Memory B cell (primary cell): ENCODE measurements at regions not wholly inside any gene's neighbourhood (a gene's known extent, or its start where the extent isn't known, plus 50 kb on each side); places are given as distances from the start of the nearest gene placed in this dataset.

ENCODE experiments used
- ATAC-seq: fragments of 150-1000 bp; cut with Tn5 transposase; 2 replicates; pipeline ENCODE4 v1.10.0; 2021; ENCODE audit warnings: low read depth, mild to moderate bottlenecking, moderate library complexity
- DNase-seq, 2 donors: peaks; one replicate each; pipeline ENCODE4 v3.0.0; 2022; ENCODE audit warnings: low spot score in 2 of 2
- H3K27ac Mint-ChIP-seq: one replicate; pipeline ENCODE4 v1.8.0; 2022; ENCODE audit warnings: mild to moderate bottlenecking, moderate library complexity, mixed read lengths
- H3K27me3 Mint-ChIP-seq: one replicate; pipeline ENCODE4 v1.8.0; 2022; ENCODE audit warnings: mixed read lengths
- H3K36me3 Mint-ChIP-seq: one replicate; pipeline ENCODE4 v1.8.0; 2022; ENCODE audit warnings: mild to moderate bottlenecking, mixed read lengths
- H3K4me1 Mint-ChIP-seq: one replicate; pipeline ENCODE4 v1.8.0; 2022; ENCODE audit warnings: mixed read lengths
- H3K4me3 Mint-ChIP-seq: one replicate; pipeline ENCODE4 v1.8.0; 2022; ENCODE audit warnings: mild to moderate bottlenecking, moderate library complexity, mixed read lengths
- H3K9me3 Mint-ChIP-seq: one replicate; pipeline ENCODE4 v1.8.0; 2022; ENCODE audit warnings: mixed read lengths

- Mint-ChIP-seq H3K27me3 (no peaks in the 10 kb centered on the region), H3K4me1 (peaks cover 3% of the 10 kb centered on the region), H3K9me3 (no peaks in the 10 kb centered on the region), H3K36me3 (no peaks in the 10 kb centered on the region), H3K27ac (no peak overlapping the region), H3K4me3 (no peak overlapping the region)
- ATAC-seq (no peak), DNase-seq (no peak)
Measured at GRCh38 chr2:180191432-180192124, 184.5 kb upstream of the CWC22 start.

GRCh38 chr2:180190851-180191250 lies 183.8 kb upstream of the CWC22 start:
- Mint-ChIP-seq H3K4me1 (no peaks in the 10 kb centered on the region), H3K36me3 (no peaks in the 10 kb centered on the region), H3K27ac (no peak overlapping the region), H3K27me3 (no peaks in the 10 kb centered on the region), H3K9me3 (no peaks in the 10 kb centered on the region), H3K4me3 (no peak overlapping the region)
- DNase-seq (no peak), ATAC-seq (no peak)

- ATAC-seq: no peak
- Mint-ChIP-seq H3K36me3 (no peaks in the 10 kb centered on the region), H3K27me3 (no peaks in the 10 kb centered on the region), H3K4me1 (no peaks in the 10 kb centered on the region), H3K4me3 (no peak overlapping the region), H3K9me3 (no peaks in the 10 kb centered on the region), H3K27ac (no peak overlapping the region)
- no peak for DNase-seq
Measured at GRCh38 chr2:180187611-180188010, 180.5 kb upstream of the CWC22 start.

GRCh38 chr2:180184506-180184905 lies 177.4 kb upstream of the CWC22 start:
- H3K4me1 Mint-ChIP-seq: no peaks in the 10 kb centered on the region
- no peak for DNase-seq
- no peak overlapping the region for H3K27ac Mint-ChIP-seq
- H3K9me3 Mint-ChIP-seq: no peaks in the 10 kb centered on the region
- peaks cover 2% of the 10 kb centered on the region for H3K27me3 Mint-ChIP-seq
- ATAC-seq: no peak
- no peaks in the 10 kb centered on the region for H3K36me3 Mint-ChIP-seq
- H3K4me3 Mint-ChIP-seq: no peak overlapping the region

- no peak for ATAC-seq
- Mint-ChIP-seq H3K4me3 (no peak overlapping the region), H3K27ac (no peak overlapping the region)
Measured at GRCh38 chr2:180180511-180180910, 173.4 kb upstream of the CWC22 start.

GRCh38 chr2:180177534-180177933 lies 170.4 kb upstream of the CWC22 start:
- no peak overlapping the region for H3K27ac Mint-ChIP-seq
- peaks cover 2% of the 10 kb centered on the region for H3K27me3 Mint-ChIP-seq
- no peak for DNase-seq
- no peaks in the 10 kb centered on the region for H3K4me1 Mint-ChIP-seq
- H3K9me3 Mint-ChIP-seq: no peaks in the 10 kb centered on the region
- no peaks in the 10 kb centered on the region for H3K36me3 Mint-ChIP-seq
- H3K4me3 Mint-ChIP-seq: no peak overlapping the region
- ATAC-seq: no peak

More at GRCh38 chr2:180180511-180180910, 173.4 kb upstream of the CWC22 start:
- peaks cover 2% of the 10 kb centered on the region for H3K27me3 Mint-ChIP-seq
- no peaks in the 10 kb centered on the region for H3K4me1 Mint-ChIP-seq
- H3K36me3 Mint-ChIP-seq: no peaks in the 10 kb centered on the region
- no peak for DNase-seq
- H3K9me3 Mint-ChIP-seq: no peaks in the 10 kb centered on the region

GRCh38 chr2:180175736-180176135 lies 168.6 kb upstream of the CWC22 start:
- H3K27ac Mint-ChIP-seq: no peak overlapping the region
- H3K4me1 Mint-ChIP-seq: no peaks in the 10 kb centered on the region
- no peak overlapping the region for H3K4me3 Mint-ChIP-seq
- DNase-seq (no peak), ATAC-seq (no peak)
- H3K9me3 Mint-ChIP-seq: peaks cover 1% of the 10 kb centered on the region
- no peaks in the 10 kb centered on the region for H3K36me3 Mint-ChIP-seq
- no peaks in the 10 kb centered on the region for H3K27me3 Mint-ChIP-seq

GRCh38 chr2:180174580-180174979 lies 167.5 kb upstream of the CWC22 start:
- ATAC-seq (no peak), DNase-seq (no peak)
- no peak overlapping the region for H3K4me3 Mint-ChIP-seq
- H3K36me3 Mint-ChIP-seq: no peaks in the 10 kb centered on the region
- H3K9me3 Mint-ChIP-seq: peaks cover 7% of the 10 kb centered on the region
- H3K4me1 Mint-ChIP-seq: no peaks in the 10 kb centered on the region
- H3K27ac Mint-ChIP-seq: no peak overlapping the region
- H3K27me3 Mint-ChIP-seq: no peaks in the 10 kb centered on the region

- ATAC-seq: no peak
- Mint-ChIP-seq H3K36me3 (no peaks in the 10 kb centered on the region), H3K9me3 (peaks cover 12% of the 10 kb centered on the region), H3K4me1 (no peaks in the 10 kb centered on the region), H3K4me3 (no peak overlapping the region), H3K27me3 (peaks cover 2% of the 10 kb centered on the region), H3K27ac (no peak overlapping the region)
- no peak for DNase-seq
Measured at GRCh38 chr2:180169474-180169873, 162.4 kb upstream of the CWC22 start.

- Mint-ChIP-seq H3K4me3 (no peak overlapping the region), H3K4me1 (no peaks in the 10 kb centered on the region), H3K27ac (no peak overlapping the region), H3K9me3 (peaks cover 2% of the 10 kb centered on the region), H3K36me3 (no peaks in the 10 kb centered on the region), H3K27me3 (peaks cover 2% of the 10 kb centered on the region)
- no peak for ATAC-seq
- DNase-seq: no peak
Measured at GRCh38 chr2:180161415-180161814, 154.3 kb upstream of the CWC22 start.

GRCh38 chr2:180159921-180160320 lies 152.8 kb upstream of the CWC22 start:
- no peak for DNase-seq
- Mint-ChIP-seq H3K27me3 (peaks cover 2% of the 10 kb centered on the region), H3K27ac (no peak overlapping the region), H3K4me1 (no peaks in the 10 kb centered on the region), H3K36me3 (no peaks in the 10 kb centered on the region), H3K9me3 (no peaks in the 10 kb centered on the region), H3K4me3 (no peak overlapping the region)
- no peak for ATAC-seq

- no peaks in the 10 kb centered on the region for H3K36me3 Mint-ChIP-seq
- no peak for ATAC-seq
Measured at GRCh38 chr2:180158961-180159360, 151.9 kb upstream of the CWC22 start.

GRCh38 chr2:180156651-180157050 lies 149.6 kb upstream of the CWC22 start:
- Mint-ChIP-seq H3K9me3 (peaks cover 1% of the 10 kb centered on the region), H3K4me1 (no peaks in the 10 kb centered on the region), H3K27me3 (peaks cover 2% of the 10 kb centered on the region), H3K27ac (no peak overlapping the region), H3K36me3 (no peaks in the 10 kb centered on the region), H3K4me3 (no peak overlapping the region)
- DNase-seq (no peak), ATAC-seq (no peak)

More at GRCh38 chr2:180158961-180159360, 151.9 kb upstream of the CWC22 start:
- Mint-ChIP-seq H3K9me3 (peaks cover 1% of the 10 kb centered on the region), H3K4me3 (no peak overlapping the region), H3K27me3 (peaks cover 2% of the 10 kb centered on the region), H3K27ac (no peak overlapping the region), H3K4me1 (no peaks in the 10 kb centered on the region)
- no peak for DNase-seq

- no peak for ATAC-seq
- no peak for DNase-seq
- H3K4me1 Mint-ChIP-seq: no peaks in the 10 kb centered on the region
- H3K36me3 Mint-ChIP-seq: no peaks in the 10 kb centered on the region
- no peak overlapping the region for H3K27ac Mint-ChIP-seq
- no peak overlapping the region for H3K4me3 Mint-ChIP-seq
- peaks cover 2% of the 10 kb centered on the region for H3K27me3 Mint-ChIP-seq
- peaks cover 1% of the 10 kb centered on the region for H3K9me3 Mint-ChIP-seq
Measured at GRCh38 chr2:180150606-180151005, 143.5 kb upstream of the CWC22 start.

- Mint-ChIP-seq H3K9me3 (no peaks in the 10 kb centered on the region), H3K27me3 (no peaks in the 10 kb centered on the region), H3K4me3 (no peak overlapping the region), H3K4me1 (no peaks in the 10 kb centered on the region), H3K27ac (no peak overlapping the region), H3K36me3 (no peaks in the 10 kb centered on the region)
- ATAC-seq (no peak), DNase-seq (no peak)
Measured at GRCh38 chr2:180146541-180146940, 139.4 kb upstream of the CWC22 start.
